Activated T-cell treated with anti-CD3 and anti-CD28 coated beads, Interleukin-2, amount 50 U/mL, for 4 hours (primary cell): ENCODE measurements at regions not wholly inside any gene's neighbourhood (a gene's known extent, or its start where the extent isn't known, plus 50 kb on each side); places are given as distances from the start of the nearest gene placed in this dataset.
"Not testable (repeated sequence)": the region's sequence is repeated elsewhere in the genome, so short reads cannot be mapped to it uniquely, and the experiment has no call there.

Experiments
- ATAC-seq, 2 donors: fragments of 200-7000 bp; cut with Tn5 transposase; one replicate each; pipeline ENCODE4 v1.10.0; 2021
- DNase-seq: peaks from one replicate; pipeline ENCODE4 v3.0.0-alpha.2; 2020
- H3K27me3 Mint-ChIP-seq: one replicate; pipeline ENCODE4 v1.8.0; 2021; ENCODE audit warnings: low read depth, mixed read lengths
- H3K36me3 Mint-ChIP-seq: one replicate; pipeline ENCODE4 v1.8.0; 2022; ENCODE audit warnings: mixed read lengths; ENCODE audit not compliant: insufficient read depth
- H3K4me1 Mint-ChIP-seq: one replicate; pipeline ENCODE4 v1.8.0; 2021; ENCODE audit warnings: low read depth, mixed read lengths
- H3K4me3 Mint-ChIP-seq: one replicate; pipeline ENCODE4 v1.8.0; 2021; ENCODE audit warnings: mild to moderate bottlenecking, moderate library complexity, mixed read lengths
- H3K9me3 Mint-ChIP-seq: one replicate; pipeline ENCODE4 v1.8.0; 2021; ENCODE audit warnings: mixed read lengths

DNA sequence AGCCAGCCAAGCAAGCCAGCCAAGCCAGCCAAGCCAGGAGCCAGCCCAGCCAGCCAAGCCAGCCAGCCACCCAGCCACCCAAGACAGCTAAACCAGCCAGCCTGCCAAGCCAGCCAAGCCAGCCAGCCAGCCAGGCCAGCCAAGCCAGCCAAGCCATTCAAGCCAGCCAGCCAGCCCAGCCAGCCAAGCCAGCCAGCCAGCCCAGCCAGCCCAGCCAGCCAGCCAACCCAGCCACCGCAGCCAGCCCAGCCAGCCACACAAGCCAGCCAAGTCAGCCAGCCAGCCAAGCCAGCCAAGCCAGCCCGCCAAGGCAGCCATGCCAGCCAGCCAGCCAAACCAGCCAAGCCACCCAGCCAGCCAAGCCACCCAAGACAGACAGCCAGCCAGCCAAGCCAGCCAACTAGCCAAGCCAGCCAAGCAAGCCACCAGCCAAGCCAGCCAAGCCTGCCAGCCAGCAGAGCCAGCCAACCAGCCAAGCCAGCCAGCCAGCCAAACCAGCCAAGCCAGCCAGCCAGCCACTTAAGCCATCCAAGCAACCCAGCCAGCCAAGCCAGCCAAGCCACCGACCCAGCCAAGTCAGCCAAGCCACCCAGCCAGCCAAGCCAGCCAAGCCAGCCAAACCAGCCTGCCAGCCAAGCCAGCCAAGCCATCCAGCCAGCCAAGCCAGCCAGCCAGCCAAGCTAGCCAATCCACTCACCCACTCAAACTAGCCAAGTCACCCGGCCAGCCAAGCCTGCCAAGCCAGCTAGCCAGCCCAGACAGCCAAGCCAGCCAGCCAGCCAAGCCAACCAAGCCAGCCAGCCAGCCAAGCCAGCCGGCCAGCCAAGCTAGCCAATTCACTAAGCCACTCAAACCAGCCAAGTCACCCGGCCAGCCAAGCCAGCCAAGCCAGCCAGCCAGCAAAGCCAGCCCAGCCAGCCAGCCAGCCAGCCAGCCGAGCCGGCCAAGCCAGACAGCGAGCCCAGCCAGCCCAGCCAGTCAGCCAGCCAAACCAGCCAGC lies 328.8 kb upstream of the PLGLB2 start:
- H3K36me3 Mint-ChIP-seq, H3K27me3 Mint-ChIP-seq, H3K4me3 Mint-ChIP-seq, ATAC-seq, H3K9me3 Mint-ChIP-seq, H3K4me1 Mint-ChIP-seq, DNase-seq: not testable (repeated sequence)

DNA sequence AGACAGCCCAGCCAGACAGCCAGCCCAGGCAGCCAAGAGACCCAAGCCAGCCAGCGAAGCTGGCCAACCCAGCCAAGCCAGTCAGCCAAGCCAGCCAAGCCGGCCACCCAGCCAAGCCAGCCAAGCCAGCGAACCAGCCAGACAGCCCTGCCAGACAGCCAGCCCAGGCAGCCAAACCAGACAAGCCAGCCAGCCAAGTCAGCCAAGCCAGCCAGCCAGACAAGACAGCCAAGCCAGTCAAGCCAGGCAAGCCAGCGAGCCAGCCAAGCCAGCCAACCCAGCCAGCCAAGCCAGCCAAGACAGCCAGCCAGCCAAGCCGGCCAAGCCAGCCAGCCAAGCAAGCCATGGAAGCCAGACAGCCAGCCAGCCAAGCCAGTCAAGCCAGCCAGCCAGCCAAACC lies 327.9 kb upstream of the PLGLB2 start:
- DNase-seq, result not testable (repeated sequence)

DNA sequence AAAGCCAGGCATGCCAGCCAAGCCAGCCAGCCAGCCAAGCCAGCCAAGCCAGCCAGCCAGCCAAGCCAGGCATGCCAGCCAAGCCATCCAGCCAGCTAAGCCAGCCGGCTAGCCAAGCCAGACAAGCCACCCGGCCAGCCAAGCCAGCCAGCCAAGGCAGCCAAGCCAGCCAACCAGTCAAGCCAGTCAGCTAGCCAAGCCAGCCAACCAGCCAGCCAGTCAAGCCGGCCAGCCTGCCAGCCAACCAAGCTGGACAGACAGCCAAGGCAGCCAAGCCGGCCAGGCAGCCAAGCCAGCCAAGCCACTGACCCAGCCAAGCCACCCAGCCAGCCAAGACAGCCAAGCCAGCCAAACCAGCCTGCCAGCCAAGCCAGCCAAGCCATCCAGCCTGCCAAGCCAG lies 326.9 kb upstream of the PLGLB2 start:
- not testable (repeated sequence) for H3K4me1 Mint-ChIP-seq

More for the DNA sequence above, 327.9 kb upstream of the PLGLB2 start:
- H3K9me3 Mint-ChIP-seq, H3K36me3 Mint-ChIP-seq, H3K4me3 Mint-ChIP-seq, H3K4me1 Mint-ChIP-seq, H3K27me3 Mint-ChIP-seq, ATAC-seq: not testable (repeated sequence)

DNA sequence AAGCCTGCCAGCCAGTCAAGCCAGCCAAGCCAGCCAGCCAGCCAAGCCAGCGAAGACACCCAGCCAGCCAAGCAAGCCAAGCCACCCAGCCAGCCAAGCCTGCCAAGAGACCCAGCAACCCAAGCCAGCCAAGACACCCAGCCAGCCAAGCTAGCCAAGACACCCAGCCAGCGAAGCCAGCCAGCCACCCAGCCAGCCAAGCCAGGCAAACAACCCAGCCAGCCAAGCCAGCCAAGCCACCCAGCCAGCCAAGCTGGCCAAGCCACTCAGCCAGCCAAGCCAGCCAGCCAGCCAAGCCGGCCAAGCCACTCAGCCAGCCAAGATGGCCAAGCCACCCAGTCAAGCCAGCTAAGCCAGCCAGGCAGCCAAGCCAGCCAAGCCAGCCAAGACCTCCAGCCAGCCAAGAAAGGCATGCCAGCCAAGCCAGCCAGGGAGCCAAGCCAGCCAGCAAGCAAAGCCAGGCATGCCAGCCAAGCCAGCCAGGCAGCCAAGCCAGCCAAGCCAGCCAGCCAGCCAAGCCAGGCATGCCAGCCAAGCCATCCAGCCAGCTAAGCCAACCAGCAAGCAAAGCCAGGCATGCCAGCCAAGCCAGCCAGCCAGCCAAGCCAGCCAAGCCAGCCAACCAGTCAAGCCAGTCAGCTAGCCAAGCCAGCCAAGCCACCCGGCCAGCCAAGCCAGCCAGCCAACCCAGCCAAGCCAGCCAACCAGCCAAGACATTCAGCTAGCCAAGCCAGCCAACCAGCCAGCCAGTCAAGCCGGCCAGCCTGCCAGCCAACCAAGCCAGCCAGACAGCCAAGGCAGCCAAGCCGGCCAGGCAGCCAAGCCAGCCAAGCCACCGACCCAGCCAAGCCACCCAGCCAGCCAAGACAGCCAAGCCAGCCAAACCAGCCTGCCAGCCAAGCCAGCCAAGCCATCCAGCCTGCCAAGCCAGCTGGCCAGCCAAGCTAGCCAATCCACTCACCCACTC lies 323.8 kb upstream of the PLGLB2 start:
- H3K36me3 Mint-ChIP-seq, H3K9me3 Mint-ChIP-seq, H3K4me3 Mint-ChIP-seq, DNase-seq, H3K27me3 Mint-ChIP-seq, ATAC-seq, H3K4me1 Mint-ChIP-seq: not testable (repeated sequence)

More for the DNA sequence above, 326.9 kb upstream of the PLGLB2 start:
- H3K9me3 Mint-ChIP-seq, H3K27me3 Mint-ChIP-seq, DNase-seq, H3K4me3 Mint-ChIP-seq, H3K36me3 Mint-ChIP-seq, ATAC-seq: not testable (repeated sequence)

DNA sequence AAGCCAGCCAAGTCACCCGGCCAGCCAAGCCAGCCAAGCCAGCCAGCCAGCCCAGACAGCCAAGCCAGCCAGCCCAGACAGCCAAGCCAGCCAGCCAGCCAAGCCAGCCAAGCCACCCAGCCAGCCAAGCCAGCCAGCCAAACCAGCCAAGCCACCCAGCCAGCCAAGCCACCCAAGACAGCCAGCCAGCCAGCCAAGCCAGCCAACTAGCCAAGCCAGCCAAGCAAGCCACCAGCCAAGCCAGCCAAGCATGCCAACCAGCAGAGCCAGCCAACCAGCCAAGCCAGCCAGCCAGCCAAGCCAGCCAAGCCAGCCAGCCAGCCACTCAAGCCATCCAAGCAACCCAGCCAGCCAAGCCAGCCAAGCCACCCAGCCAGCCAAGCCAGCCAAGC lies 323.1 kb upstream of the PLGLB2 start:
- H3K36me3 Mint-ChIP-seq, DNase-seq: not testable (repeated sequence)

DNA sequence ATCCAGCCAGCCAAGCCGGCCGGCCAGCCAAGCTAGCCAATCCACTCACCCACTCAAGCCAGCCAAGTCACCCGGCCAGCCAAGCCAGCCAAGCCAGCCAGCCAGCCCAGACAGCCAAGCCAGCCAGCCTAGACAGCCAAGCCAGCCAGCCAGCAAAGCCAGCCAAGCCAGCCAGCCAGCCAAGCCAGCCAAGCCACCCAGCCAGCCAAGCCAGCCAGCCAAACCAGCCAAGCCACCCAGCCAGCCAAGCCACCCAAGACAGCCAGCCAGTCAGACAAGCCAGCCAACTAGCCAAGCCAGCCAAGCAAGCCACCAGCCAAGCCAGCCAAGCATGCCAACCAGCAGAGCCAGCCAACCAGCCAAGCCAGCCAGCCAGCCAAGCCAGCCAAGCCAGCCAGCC lies 322.7 kb upstream of the PLGLB2 start:
- not testable (repeated sequence) for H3K9me3 Mint-ChIP-seq, H3K36me3 Mint-ChIP-seq, H3K4me1 Mint-ChIP-seq, H3K27me3 Mint-ChIP-seq, DNase-seq, H3K4me3 Mint-ChIP-seq, ATAC-seq

More for the DNA sequence above, 323.1 kb upstream of the PLGLB2 start:
- not testable (repeated sequence) for H3K4me3 Mint-ChIP-seq, H3K4me1 Mint-ChIP-seq, H3K9me3 Mint-ChIP-seq, H3K27me3 Mint-ChIP-seq, ATAC-seq

DNA sequence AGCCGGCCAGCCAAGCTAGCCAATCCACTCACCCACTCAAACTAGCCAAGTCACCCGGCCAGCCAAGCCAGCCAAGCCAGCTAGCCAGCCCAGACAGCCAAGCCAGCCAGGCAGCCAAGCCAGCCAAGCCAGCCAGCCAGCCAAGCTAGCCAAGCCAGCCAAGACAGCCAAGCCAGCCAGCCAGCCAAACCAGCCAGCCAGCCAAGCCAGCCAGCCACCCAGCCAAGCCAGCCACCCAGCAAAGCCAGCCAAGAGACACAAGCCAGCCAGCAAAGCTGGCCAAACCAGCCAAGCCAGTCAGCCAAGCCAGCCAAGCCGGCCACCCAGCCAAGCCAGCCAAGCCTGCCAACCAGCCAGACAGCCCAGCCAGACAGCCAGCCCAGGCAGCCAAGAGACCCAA lies 322.2 kb upstream of the PLGLB2 start:
- not testable (repeated sequence) for H3K9me3 Mint-ChIP-seq, H3K4me3 Mint-ChIP-seq, H3K27me3 Mint-ChIP-seq, H3K4me1 Mint-ChIP-seq, ATAC-seq, H3K36me3 Mint-ChIP-seq, DNase-seq

DNA sequence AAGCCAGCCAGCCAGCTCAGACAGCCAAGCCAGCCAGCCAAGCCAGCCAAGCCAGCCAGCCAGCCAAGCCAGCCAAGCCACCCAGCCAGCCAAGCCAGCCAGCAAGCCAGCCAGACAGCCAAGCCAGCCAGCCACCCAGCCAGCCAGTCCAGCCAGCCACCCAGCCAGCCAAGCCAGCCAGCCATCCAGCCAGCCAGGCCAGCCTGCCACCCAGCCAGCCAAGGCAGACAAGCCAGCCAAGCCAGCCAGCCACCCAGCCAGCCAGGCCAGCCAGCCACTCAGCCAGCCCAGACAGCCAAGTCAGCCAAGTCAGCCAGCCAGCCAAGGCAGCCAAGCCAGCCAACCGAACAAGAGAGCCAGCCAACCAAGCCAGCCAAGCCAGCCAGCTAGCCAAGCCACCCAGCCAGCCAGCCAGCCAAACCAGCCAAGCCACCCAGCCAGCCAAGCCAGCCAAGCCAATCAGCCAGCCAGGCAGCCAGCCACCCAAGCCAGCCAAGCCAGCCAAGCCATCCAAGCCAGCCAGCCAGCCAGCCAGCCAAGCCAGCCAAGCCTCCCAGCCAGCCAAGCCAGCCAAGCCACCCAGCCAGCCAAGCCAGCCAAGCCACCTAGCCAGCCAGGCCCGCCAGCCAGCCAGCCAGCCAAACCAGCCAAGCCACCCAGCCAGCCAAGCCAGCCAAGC lies 319.3 kb upstream of the PLGLB2 start:
- H3K36me3 Mint-ChIP-seq, H3K4me1 Mint-ChIP-seq, ATAC-seq, H3K4me3 Mint-ChIP-seq, H3K27me3 Mint-ChIP-seq, H3K9me3 Mint-ChIP-seq, DNase-seq: not testable (repeated sequence)

DNA sequence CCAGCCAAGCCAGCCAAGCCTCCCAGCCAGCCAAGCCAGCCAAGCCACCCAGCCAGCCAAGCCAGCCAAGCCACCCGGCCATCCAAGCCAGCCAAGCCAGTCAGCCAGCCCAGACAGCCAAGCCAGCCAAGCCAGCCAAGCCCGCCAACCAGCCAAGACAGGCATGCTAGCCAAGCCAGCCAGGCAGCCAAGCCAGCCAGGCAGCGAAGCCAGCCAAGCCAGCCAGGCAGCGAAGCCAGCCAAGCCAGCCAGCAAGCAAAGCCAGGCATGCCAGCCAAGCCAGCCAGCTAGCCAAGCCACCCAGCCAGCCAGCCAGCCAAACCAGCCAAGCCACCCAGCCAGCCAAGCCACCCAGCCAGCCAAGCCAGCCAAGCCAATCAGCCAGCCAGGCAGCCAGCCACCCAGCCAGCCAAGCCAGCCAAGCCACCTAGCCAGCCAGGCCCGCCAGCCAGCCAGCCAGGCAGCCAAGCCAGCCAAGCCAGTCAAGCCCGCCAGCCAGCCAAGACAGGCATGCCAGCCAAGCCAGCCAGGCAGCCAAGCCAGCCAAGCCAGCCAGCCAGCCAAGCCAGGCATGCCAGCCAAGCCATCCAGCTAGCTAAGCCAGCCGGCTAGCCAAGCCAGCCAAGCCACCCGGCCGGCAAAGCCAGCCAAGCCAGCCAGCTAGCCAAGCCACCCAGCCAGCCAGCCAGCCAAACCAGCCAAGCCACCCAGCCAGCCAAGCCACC lies 318.5 kb upstream of the PLGLB2 start:
- not testable (repeated sequence) for H3K4me1 Mint-ChIP-seq, ATAC-seq, H3K9me3 Mint-ChIP-seq, H3K27me3 Mint-ChIP-seq, H3K36me3 Mint-ChIP-seq, DNase-seq, H3K4me3 Mint-ChIP-seq

DNA sequence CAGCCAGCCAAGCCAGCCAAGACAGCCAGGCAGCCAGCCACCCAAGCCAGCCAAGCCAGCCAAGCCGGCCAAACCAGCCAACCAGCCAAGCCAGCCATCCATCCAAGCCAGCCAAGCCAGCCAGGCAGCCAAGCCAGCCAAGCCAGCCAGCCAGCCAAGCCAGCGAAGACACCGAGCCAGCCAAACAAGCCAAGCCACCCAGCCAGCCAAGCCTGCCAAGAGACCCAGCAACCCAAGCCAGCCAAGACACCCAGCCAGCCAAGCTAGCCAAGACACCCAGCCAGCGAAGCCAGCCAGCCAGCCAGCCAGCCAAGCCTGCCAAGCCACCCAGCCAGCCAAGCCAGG lies 318.0 kb upstream of the PLGLB2 start:
- H3K36me3 Mint-ChIP-seq, H3K27me3 Mint-ChIP-seq, H3K4me3 Mint-ChIP-seq, H3K4me1 Mint-ChIP-seq, DNase-seq, ATAC-seq, H3K9me3 Mint-ChIP-seq: not testable (repeated sequence)

DNA sequence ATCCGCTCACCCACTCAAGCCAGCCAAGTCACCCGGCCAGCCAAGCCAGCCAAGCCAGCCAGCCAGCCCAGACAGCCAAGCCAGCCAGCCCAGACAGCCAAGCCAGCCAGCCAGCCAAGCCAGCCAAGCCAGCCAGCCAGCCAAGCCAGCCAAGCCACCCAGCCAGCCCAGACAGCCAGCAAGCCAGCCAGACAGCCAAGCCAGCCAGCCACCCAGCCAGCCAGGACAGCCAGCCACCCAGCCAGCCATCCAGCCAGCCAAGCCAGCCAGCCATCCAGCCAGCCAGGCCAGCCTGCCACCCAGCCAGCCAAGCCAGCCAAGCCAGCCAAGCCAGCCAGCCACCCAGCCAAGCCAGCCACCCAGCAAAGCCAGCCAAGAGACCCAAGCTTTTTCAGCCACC lies 316.8 kb upstream of the PLGLB2 start:
- not testable (repeated sequence) for DNase-seq, H3K4me3 Mint-ChIP-seq, H3K9me3 Mint-ChIP-seq, H3K4me1 Mint-ChIP-seq, ATAC-seq, H3K36me3 Mint-ChIP-seq, H3K27me3 Mint-ChIP-seq

DNA sequence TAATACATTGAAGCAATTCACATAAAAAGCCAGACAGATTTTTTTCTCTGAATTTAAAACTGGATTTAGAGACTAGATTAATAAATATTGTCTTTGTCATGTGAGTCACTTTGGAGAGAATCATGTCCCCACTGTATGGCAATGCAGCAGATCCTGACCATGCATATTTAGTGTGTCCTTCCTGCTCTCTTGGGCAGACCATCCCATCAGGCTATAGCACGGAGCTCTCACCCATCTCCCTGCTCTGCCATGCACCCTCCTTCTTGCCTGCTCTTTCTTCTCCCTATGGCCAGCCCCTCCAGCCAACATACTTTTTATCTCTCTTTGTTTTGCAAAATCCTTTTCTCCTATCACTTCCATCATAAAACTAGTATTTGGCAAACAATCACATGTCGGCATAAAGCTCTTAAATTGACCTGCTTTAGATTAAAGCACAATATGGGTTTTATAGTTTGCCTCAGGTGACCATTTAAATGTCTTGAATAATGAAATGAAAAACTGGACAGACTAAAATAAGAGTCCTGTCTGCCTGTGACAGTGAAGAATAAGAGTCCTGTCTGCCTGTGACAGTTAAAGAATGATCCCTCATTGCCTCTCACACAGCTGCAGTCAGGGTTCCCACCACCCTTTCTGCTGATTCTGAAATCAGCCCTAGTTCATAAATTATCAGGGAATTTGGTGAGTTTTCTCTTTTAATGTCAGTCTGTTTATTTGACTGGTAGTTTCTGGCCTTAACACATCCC lies 315.0 kb upstream of the PLGLB2 start:
- not testable (repeated sequence) for H3K4me3 Mint-ChIP-seq, ATAC-seq, H3K27me3 Mint-ChIP-seq, H3K36me3 Mint-ChIP-seq, H3K4me1 Mint-ChIP-seq, H3K9me3 Mint-ChIP-seq, DNase-seq

DNA sequence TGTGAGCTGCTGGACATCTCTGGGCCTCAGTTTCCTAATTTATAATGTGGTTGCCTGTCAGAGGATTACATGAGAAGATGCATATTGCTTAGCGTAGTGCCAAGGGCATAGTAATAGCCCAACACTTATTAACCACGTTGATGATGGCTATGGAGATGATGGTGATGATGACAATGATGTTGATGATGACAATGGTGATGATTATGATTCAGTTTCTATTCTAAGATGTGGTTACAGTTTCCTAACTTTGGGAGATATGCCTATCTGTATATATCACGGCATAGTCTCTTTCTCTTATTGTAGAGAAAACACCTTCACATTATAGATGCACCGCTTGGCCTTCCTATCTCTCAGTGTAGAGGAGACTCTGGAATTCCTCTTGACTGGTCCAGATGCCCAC lies 311.9 kb upstream of the PLGLB2 start:
- peak; percentile 50 to 57 for ATAC-seq
- not testable (repeated sequence) for H3K4me3 Mint-ChIP-seq, H3K27me3 Mint-ChIP-seq, H3K9me3 Mint-ChIP-seq, H3K4me1 Mint-ChIP-seq, H3K36me3 Mint-ChIP-seq, DNase-seq
